ENCODE measurements at regions not wholly inside any gene's neighbourhood (a gene's known extent, or its start where the extent isn't known, plus 50 kb on each side); places are given as distances from the start of the nearest gene placed in this dataset.
"Not testable (repeated sequence)": the region's sequence is repeated elsewhere in the genome, so short reads cannot be mapped to it uniquely, and the experiment has no call there.

DNA sequence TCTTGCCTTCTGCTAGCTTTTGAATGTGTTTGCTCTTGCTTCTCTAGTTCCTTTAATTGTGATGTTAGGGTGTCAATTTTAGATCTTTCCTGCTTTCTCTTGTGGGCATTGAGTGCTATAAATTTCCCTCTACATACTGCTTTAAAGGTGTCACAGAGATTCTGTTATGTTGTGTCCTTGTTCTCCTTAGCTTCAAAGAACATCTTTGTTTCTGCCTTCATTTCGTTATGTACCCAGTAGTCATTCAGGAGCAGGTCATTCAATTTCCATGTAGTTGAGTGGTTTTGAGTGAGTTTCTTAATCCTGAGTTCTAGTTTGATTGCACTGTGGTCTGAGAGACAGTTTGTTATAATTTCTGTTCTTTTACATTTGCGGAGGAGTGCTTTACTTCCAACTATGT, 1639.2 kb upstream of the TMEFF2 start:
- not testable (repeated sequence) for H3K4me3 ChIP-seq (ENCODE audit: low read length); H3K36me3 ChIP-seq (ENCODE audit: control insufficient read depth, insufficient read depth, low read length, severe bottlenecking); H3K9me3 ChIP-seq (ENCODE audit: control insufficient read depth, low read length); H3K9ac ChIP-seq (ENCODE audit: low read length); DNase-seq (ENCODE audit: low read depth); H3K27me3 ChIP-seq (replicated peaks; ENCODE audit: control insufficient read depth, insufficient read depth, low read length)
- H3K4me1 ChIP-seq (ENCODE audit: control insufficient read depth, insufficient read depth, low read length): peaks cover 19% of the 10 kb centered on the region

- no peak overlapping the region for H3K4me3 ChIP-seq (ENCODE audit: low read length)
- peak; percentile 28 for DNase-seq (ENCODE audit: low read depth)
- no peaks in the 10 kb centered on the region for H3K4me1 ChIP-seq (ENCODE audit: control insufficient read depth, insufficient read depth, low read length)
- no peaks in the 10 kb centered on the region for H3K27me3 ChIP-seq (replicated peaks; ENCODE audit: control insufficient read depth, insufficient read depth, low read length)
- H3K9me3 ChIP-seq (ENCODE audit: control insufficient read depth, low read length): peaks cover 17% of the 10 kb centered on the region
- H3K9ac ChIP-seq (ENCODE audit: low read length): no peak overlapping the region
- no peaks in the 10 kb centered on the region for H3K36me3 ChIP-seq (ENCODE audit: control insufficient read depth, insufficient read depth, low read length, severe bottlenecking)
Observed at GRCh38 chr2:193824474-193824873, 1629.7 kb upstream of the TMEFF2 start.

DNA sequence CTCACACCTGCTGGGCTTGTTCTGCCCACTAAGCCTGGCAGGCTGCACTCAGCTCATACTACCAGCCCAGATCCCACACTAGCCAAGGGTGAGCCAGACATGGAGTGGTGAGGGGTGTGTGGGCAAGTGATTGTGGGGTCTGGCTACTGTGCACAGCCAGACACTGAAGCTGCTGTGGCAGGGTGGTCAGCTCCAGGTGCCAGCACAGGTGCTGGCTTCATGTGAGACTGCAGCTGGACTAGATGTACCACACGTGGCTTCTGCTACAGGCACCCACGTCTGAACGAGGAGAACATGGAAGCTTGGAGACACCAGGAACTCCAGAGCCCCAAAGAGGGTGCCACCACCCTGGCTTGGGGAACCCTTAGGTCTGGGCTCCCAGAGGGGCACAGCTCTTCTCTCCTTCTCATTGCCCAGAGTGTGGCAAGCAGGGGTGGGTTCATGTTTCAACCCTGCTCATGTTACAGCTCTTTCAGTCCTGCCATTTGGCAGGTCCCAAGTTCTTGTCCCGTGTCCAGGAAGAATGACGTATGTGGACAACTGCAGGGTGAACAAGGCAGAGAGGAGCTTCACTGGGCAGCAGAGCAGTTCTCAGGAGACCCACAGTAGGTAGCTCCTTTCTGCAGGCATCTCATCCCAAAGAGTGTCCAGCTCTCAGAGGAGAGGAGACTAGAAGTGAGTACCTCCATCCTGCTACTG, 1624.2 kb upstream of the TMEFF2 start:
- Histone ChIP-seq H3K4me3 (ENCODE audit: low read length) (no peak overlapping the region), H3K27me3 (replicated peaks; ENCODE audit: control insufficient read depth, insufficient read depth, low read length) (no peaks in the 10 kb centered on the region), H3K9ac (ENCODE audit: low read length) (no peak overlapping the region), H3K9me3 (ENCODE audit: control insufficient read depth, low read length) (peaks cover 17% of the 10 kb centered on the region), H3K36me3 (ENCODE audit: control insufficient read depth, insufficient read depth, low read length, severe bottlenecking) (no peaks in the 10 kb centered on the region), H3K4me1 (ENCODE audit: control insufficient read depth, insufficient read depth, low read length) (no peaks in the 10 kb centered on the region)
- DNase-seq (ENCODE audit: low read depth): no peak

DNA sequence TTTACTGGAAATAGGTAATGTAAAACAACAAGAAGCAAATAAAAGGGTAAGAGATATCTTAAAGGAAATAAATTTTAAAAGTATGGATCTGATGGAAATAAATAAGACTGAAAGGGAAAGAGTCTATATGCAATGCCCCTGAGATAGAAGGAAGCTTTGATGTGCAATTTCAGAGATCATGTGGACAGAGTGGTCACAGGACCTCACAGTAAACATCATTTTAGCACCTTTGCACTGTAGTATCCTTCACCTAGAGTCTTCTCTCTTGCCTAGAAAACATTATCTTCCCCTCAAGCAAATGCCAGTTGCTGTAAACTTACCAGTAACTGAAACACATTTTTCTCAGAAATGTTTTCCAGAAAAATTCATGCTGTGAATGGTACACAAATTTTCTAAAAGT, 1621.3 kb upstream of the TMEFF2 start:
- Histone ChIP-seq H3K4me1 (ENCODE audit: control insufficient read depth, insufficient read depth, low read length) (no peaks in the 10 kb centered on the region), H3K36me3 (ENCODE audit: control insufficient read depth, insufficient read depth, low read length, severe bottlenecking) (no peaks in the 10 kb centered on the region), H3K9me3 (ENCODE audit: control insufficient read depth, low read length) (no peaks in the 10 kb centered on the region), H3K9ac (ENCODE audit: low read length) (no peak overlapping the region), H3K27me3 (replicated peaks; ENCODE audit: control insufficient read depth, insufficient read depth, low read length) (no peaks in the 10 kb centered on the region), H3K4me3 (ENCODE audit: low read length) (no peak overlapping the region)
- no peak for DNase-seq (ENCODE audit: low read depth)

GRCh38 chr2:193810533-193810932, 1615.8 kb upstream of the TMEFF2 start:
- H3K4me1 ChIP-seq (ENCODE audit: control insufficient read depth, insufficient read depth, low read length): no peaks in the 10 kb centered on the region
- DNase-seq (ENCODE audit: low read depth): no peak
- no peak overlapping the region for H3K4me3 ChIP-seq (ENCODE audit: low read length)
- no peaks in the 10 kb centered on the region for H3K27me3 ChIP-seq (replicated peaks; ENCODE audit: control insufficient read depth, insufficient read depth, low read length)
- no peaks in the 10 kb centered on the region for H3K9me3 ChIP-seq (ENCODE audit: control insufficient read depth, low read length)
- no peak overlapping the region for H3K9ac ChIP-seq (ENCODE audit: low read length)
- no peaks in the 10 kb centered on the region for H3K36me3 ChIP-seq (ENCODE audit: control insufficient read depth, insufficient read depth, low read length, severe bottlenecking)

- Histone ChIP-seq H3K4me1 (ENCODE audit: control insufficient read depth, insufficient read depth, low read length) (no peaks in the 10 kb centered on the region), H3K27me3 (replicated peaks; ENCODE audit: control insufficient read depth, insufficient read depth, low read length) (no peaks in the 10 kb centered on the region), H3K36me3 (ENCODE audit: control insufficient read depth, insufficient read depth, low read length, severe bottlenecking) (no peaks in the 10 kb centered on the region), H3K9ac (ENCODE audit: low read length) (no peak overlapping the region), H3K4me3 (ENCODE audit: low read length) (no peak overlapping the region), H3K9me3 (ENCODE audit: control insufficient read depth, low read length) (no peaks in the 10 kb centered on the region)
- DNase-seq (ENCODE audit: low read depth): no peak
Observed at GRCh38 chr2:193808877-193809276, 1614.1 kb upstream of the TMEFF2 start.

GRCh38 chr2:193806088-193806774, 1611.5 kb upstream of the TMEFF2 start:
- Histone ChIP-seq H3K36me3 (ENCODE audit: control insufficient read depth, insufficient read depth, low read length, severe bottlenecking) (no peaks in the 10 kb centered on the region), H3K27me3 (replicated peaks; ENCODE audit: control insufficient read depth, insufficient read depth, low read length) (no peaks in the 10 kb centered on the region), H3K9ac (ENCODE audit: low read length) (no peak overlapping the region), H3K4me3 (ENCODE audit: low read length) (no peak overlapping the region), H3K9me3 (ENCODE audit: control insufficient read depth, low read length) (no peaks in the 10 kb centered on the region), H3K4me1 (ENCODE audit: control insufficient read depth, insufficient read depth, low read length) (no peaks in the 10 kb centered on the region)
- DNase-seq (ENCODE audit: low read depth): peak; percentile 7

GRCh38 chr2:193796847-193797246, 1602.1 kb upstream of the TMEFF2 start:
- Histone ChIP-seq H3K36me3 (ENCODE audit: control insufficient read depth, insufficient read depth, low read length, severe bottlenecking) (no peaks in the 10 kb centered on the region), H3K9me3 (ENCODE audit: control insufficient read depth, low read length) (no peaks in the 10 kb centered on the region), H3K9ac (ENCODE audit: low read length) (no peak overlapping the region), H3K4me1 (ENCODE audit: control insufficient read depth, insufficient read depth, low read length) (no peaks in the 10 kb centered on the region), H3K4me3 (ENCODE audit: low read length) (no peak overlapping the region), H3K27me3 (replicated peaks; ENCODE audit: control insufficient read depth, insufficient read depth, low read length) (no peaks in the 10 kb centered on the region)
- DNase-seq (ENCODE audit: low read depth): no peak

DNA sequence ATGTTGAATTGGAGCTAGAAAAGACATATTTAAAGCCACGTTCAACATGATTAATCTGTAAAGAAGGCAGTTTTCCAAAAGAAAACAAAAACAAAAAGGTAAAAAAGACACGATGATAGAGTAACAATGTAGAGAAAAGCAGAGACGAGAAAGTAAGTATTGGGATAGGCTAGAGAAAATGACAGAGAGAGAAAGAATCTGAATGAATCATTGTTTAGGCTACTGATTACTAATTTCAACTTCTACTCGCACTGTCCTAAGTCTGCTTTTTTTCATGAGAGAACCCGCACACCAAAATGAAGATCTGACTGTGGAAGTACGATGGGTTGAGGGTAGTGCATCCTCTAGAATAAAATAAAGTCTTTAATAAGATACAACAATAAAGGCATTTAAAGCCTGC, 1599.2 kb upstream of the TMEFF2 start:
- peak; percentile 39 for DNase-seq (ENCODE audit: low read depth)
- Histone ChIP-seq H3K9me3 (ENCODE audit: control insufficient read depth, low read length) (no peaks in the 10 kb centered on the region), H3K4me1 (ENCODE audit: control insufficient read depth, insufficient read depth, low read length) (no peaks in the 10 kb centered on the region), H3K27me3 (replicated peaks; ENCODE audit: control insufficient read depth, insufficient read depth, low read length) (no peaks in the 10 kb centered on the region), H3K4me3 (ENCODE audit: low read length) (no peak overlapping the region), H3K9ac (ENCODE audit: low read length) (no peak overlapping the region), H3K36me3 (ENCODE audit: control insufficient read depth, insufficient read depth, low read length, severe bottlenecking) (no peaks in the 10 kb centered on the region)

- H3K36me3 ChIP-seq (ENCODE audit: control insufficient read depth, insufficient read depth, low read length, severe bottlenecking): no peaks in the 10 kb centered on the region
- no peak overlapping the region for H3K4me3 ChIP-seq (ENCODE audit: low read length)
- peak; percentile 37 for DNase-seq (ENCODE audit: low read depth)
- H3K9ac ChIP-seq (ENCODE audit: low read length): no peak overlapping the region
- no peaks in the 10 kb centered on the region for H3K4me1 ChIP-seq (ENCODE audit: control insufficient read depth, insufficient read depth, low read length)
- H3K27me3 ChIP-seq (replicated peaks; ENCODE audit: control insufficient read depth, insufficient read depth, low read length): no peaks in the 10 kb centered on the region
- peaks cover 3% of the 10 kb centered on the region for H3K9me3 ChIP-seq (ENCODE audit: control insufficient read depth, low read length)
Observed at GRCh38 chr2:193783681-193784080, 1588.9 kb upstream of the TMEFF2 start.

DNA sequence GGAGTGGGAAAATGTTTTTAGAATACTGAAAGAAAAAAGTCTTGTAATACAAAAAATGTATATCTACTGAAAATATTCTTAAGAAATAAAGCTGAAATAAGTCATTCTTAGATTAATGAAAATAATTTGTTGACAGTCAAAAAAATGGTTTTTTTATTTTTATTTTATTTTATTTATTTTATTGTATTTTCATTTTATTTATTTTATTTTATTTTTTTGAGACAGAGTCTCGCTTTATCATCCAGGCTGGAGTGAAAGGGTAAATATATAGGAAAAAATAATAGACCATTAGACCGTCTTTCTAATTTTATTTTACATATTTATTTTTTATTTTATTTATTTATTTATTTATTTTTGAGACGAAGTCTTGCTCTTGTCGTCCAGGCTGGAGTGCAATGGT, 1583.6 kb upstream of the TMEFF2 start:
- no peak overlapping the region for H3K4me3 ChIP-seq (ENCODE audit: low read length)
- H3K27me3 ChIP-seq (replicated peaks; ENCODE audit: control insufficient read depth, insufficient read depth, low read length): no peaks in the 10 kb centered on the region
- H3K9me3 ChIP-seq (ENCODE audit: control insufficient read depth, low read length): no peaks in the 10 kb centered on the region
- H3K36me3 ChIP-seq (ENCODE audit: control insufficient read depth, insufficient read depth, low read length, severe bottlenecking): no peaks in the 10 kb centered on the region
- no peaks in the 10 kb centered on the region for H3K4me1 ChIP-seq (ENCODE audit: control insufficient read depth, insufficient read depth, low read length)
- no peak for DNase-seq (ENCODE audit: low read depth)
- no peak overlapping the region for H3K9ac ChIP-seq (ENCODE audit: low read length)

DNA sequence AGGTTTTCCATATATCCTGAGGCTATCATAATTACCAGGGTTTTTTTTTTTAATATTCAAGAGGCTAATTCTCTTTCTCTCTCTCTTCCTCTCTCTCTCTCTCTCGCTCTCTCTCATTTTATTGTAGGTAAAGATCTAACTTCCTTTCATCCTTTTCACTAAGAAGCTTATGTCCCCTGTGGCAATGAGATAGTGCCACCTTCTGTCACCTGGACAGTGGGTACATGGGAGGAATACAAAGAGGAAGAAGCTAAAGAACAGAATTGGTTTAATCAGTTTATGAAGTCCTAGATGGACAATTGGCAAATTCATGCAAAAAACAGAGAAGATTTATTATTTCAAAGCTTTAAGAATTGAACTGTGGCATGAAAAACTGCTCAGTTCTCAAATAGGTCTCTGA, 1582.3 kb upstream of the TMEFF2 start:
- Histone ChIP-seq H3K4me1 (ENCODE audit: control insufficient read depth, insufficient read depth, low read length) (no peaks in the 10 kb centered on the region), H3K9ac (ENCODE audit: low read length) (no peak overlapping the region), H3K4me3 (ENCODE audit: low read length) (no peak overlapping the region), H3K9me3 (ENCODE audit: control insufficient read depth, low read length) (no peaks in the 10 kb centered on the region), H3K36me3 (ENCODE audit: control insufficient read depth, insufficient read depth, low read length, severe bottlenecking) (no peaks in the 10 kb centered on the region), H3K27me3 (replicated peaks; ENCODE audit: control insufficient read depth, insufficient read depth, low read length) (no peaks in the 10 kb centered on the region)
- DNase-seq (ENCODE audit: low read depth): no peak
